ENCODE measurements at regions not wholly inside any gene's neighbourhood (a gene's known extent, or its start where the extent isn't known, plus 50 kb on each side); places are given as distances from the start of the nearest gene placed in this dataset.

- DNase-seq = no peak
- Histone ChIP-seq H3K4me2 (ENCODE audit: low read depth, low read length) (no peak overlapping the region), H3K79me2 (ENCODE audit: low read length) (no peaks in the 10 kb centered on the region), H3K27ac (ENCODE audit: low read length) (no peak overlapping the region), H3K36me3 (replicated peaks; ENCODE audit: insufficient read depth, low read length) (no peaks in the 10 kb centered on the region), H2AFZ (ENCODE audit: low read length) (no peak overlapping the region), H3K4me1 (ENCODE audit: low read length) (no peaks in the 10 kb centered on the region), H3K9me3 (replicated peaks; ENCODE audit: insufficient read depth, low read length) (no peaks in the 10 kb centered on the region), H3K9me2 (replicated peaks; ENCODE audit: insufficient read depth, low read length) (no peaks in the 10 kb centered on the region), H3F3A (ENCODE audit: insufficient read depth, low read length) (no peaks in the 10 kb centered on the region), H4K20me1 (ENCODE audit: insufficient read depth, low read length) (no peaks in the 10 kb centered on the region), H3K27me3 (replicated peaks; ENCODE audit: insufficient read depth, low read length) (no peaks in the 10 kb centered on the region), H3K9ac (ENCODE audit: low read length) (no peak overlapping the region), H3K4me3 (ENCODE audit: low read length) (no peak overlapping the region)
- TF ChIP-seq EZH2 (optimal IDR thresholded peaks at IDR 0.05; ENCODE audit: low read depth, low read length) = no peak
- TF ChIP-seq EZH2phosphoT487 (IDR thresholded peaks at IDR 0.05; ENCODE audit: low read length) = no peak
- TF ChIP-seq CTCF (IDR thresholded peaks at IDR 0.05; ENCODE audit: low read length) = no peak
Measured at GRCh38 chr18:64663086-64663485, 514.2 kb upstream of the LINC00305 start.

GRCh38 chr18:64659196-64659595 lies 510.3 kb upstream of the LINC00305 start:
- Histone ChIP-seq H3K79me2 (ENCODE audit: low read length) (no peaks in the 10 kb centered on the region), H3K36me3 (replicated peaks; ENCODE audit: insufficient read depth, low read length) (no peaks in the 10 kb centered on the region), H3K9me3 (replicated peaks; ENCODE audit: insufficient read depth, low read length) (no peaks in the 10 kb centered on the region), H4K20me1 (ENCODE audit: insufficient read depth, low read length) (no peaks in the 10 kb centered on the region), H3K4me3 (ENCODE audit: low read length) (no peak overlapping the region), H3K4me1 (ENCODE audit: low read length) (no peaks in the 10 kb centered on the region), H3F3A (ENCODE audit: insufficient read depth, low read length) (no peaks in the 10 kb centered on the region), H2AFZ (ENCODE audit: low read length) (no peak overlapping the region), H3K4me2 (ENCODE audit: low read depth, low read length) (no peak overlapping the region), H3K27ac (ENCODE audit: low read length) (no peak overlapping the region), H3K9me2 (replicated peaks; ENCODE audit: insufficient read depth, low read length) (no peaks in the 10 kb centered on the region), H3K27me3 (replicated peaks; ENCODE audit: insufficient read depth, low read length) (no peaks in the 10 kb centered on the region), H3K9ac (ENCODE audit: low read length) (no peak overlapping the region)
- DNase-seq = no peak
- no peak for TF ChIP-seq EZH2 (optimal IDR thresholded peaks at IDR 0.05; ENCODE audit: low read depth, low read length)
- TF ChIP-seq CTCF (IDR thresholded peaks at IDR 0.05; ENCODE audit: low read length) = no peak
- no peak for TF ChIP-seq EZH2phosphoT487 (IDR thresholded peaks at IDR 0.05; ENCODE audit: low read length)

GRCh38 chr18:64653068-64653467 lies 504.2 kb upstream of the LINC00305 start:
- Histone ChIP-seq H2AFZ (ENCODE audit: low read length) (no peak overlapping the region), H3F3A (ENCODE audit: insufficient read depth, low read length) (no peaks in the 10 kb centered on the region), H3K79me2 (ENCODE audit: low read length) (no peaks in the 10 kb centered on the region), H3K27ac (ENCODE audit: low read length) (no peak overlapping the region), H3K4me3 (ENCODE audit: low read length) (no peak overlapping the region), H3K4me2 (ENCODE audit: low read depth, low read length) (no peak overlapping the region), H3K27me3 (replicated peaks; ENCODE audit: insufficient read depth, low read length) (no peaks in the 10 kb centered on the region), H3K9ac (ENCODE audit: low read length) (no peak overlapping the region), H4K20me1 (ENCODE audit: insufficient read depth, low read length) (no peaks in the 10 kb centered on the region), H3K4me1 (ENCODE audit: low read length) (no peaks in the 10 kb centered on the region), H3K9me3 (replicated peaks; ENCODE audit: insufficient read depth, low read length) (no peaks in the 10 kb centered on the region), H3K9me2 (replicated peaks; ENCODE audit: insufficient read depth, low read length) (no peaks in the 10 kb centered on the region), H3K36me3 (replicated peaks; ENCODE audit: insufficient read depth, low read length) (no peaks in the 10 kb centered on the region)
- DNase-seq = no peak
- TF ChIP-seq EZH2phosphoT487 (IDR thresholded peaks at IDR 0.05; ENCODE audit: low read length) (no peak), CTCF (IDR thresholded peaks at IDR 0.05; ENCODE audit: low read length) (no peak), EZH2 (optimal IDR thresholded peaks at IDR 0.05; ENCODE audit: low read depth, low read length) (no peak)

All from MM.1S (cell line).